Calu3 (cell line): ENCODE measurements at regions not wholly inside any gene's neighbourhood (a gene's known extent, or its start where the extent isn't known, plus 50 kb on each side); places are given as distances from the start of the nearest gene placed in this dataset.

ENCODE experiments used
- BruUV-seq: library from RNA; stranded (reverse); fragments of 400-500 nt; replicated peaks from 2 replicates; lab custom pipeline; 2021; lab: Mats Ljungman, UMichigan
- CTCF ChIA-PET: fragments of 300-600 bp; sonication (Branson Sonifier 250); formaldehyde crosslinking; loops from one replicate; lab custom pipeline; 2022; ENCODE audit warnings: antibody characterized with exemption; lab: Charles Lee
- DNase-seq: peaks from one replicate; pipeline ENCODE4 v3.0.0; 2022
- H3K27ac Mint-ChIP-seq: one replicate; pipeline ENCODE4 v1.8.0; 2022; ENCODE audit warnings: mixed read lengths; ENCODE audit not compliant: unreplicated experiment
- H3K27me3 Mint-ChIP-seq: one replicate; pipeline ENCODE4 v1.8.0; 2022; ENCODE audit warnings: mixed read lengths; ENCODE audit not compliant: unreplicated experiment
- H3K36me3 Mint-ChIP-seq: one replicate; pipeline ENCODE4 v1.8.0; 2022; ENCODE audit warnings: mild to moderate bottlenecking, moderate library complexity, mixed read lengths; ENCODE audit not compliant: insufficient read depth, unreplicated experiment
- H3K4me1 Mint-ChIP-seq: one replicate; pipeline ENCODE4 v1.8.0; 2022; ENCODE audit warnings: mild to moderate bottlenecking, low read depth, mixed read lengths; ENCODE audit not compliant: unreplicated experiment
- H3K4me3 Mint-ChIP-seq: one replicate; pipeline ENCODE4 v1.8.0; 2022; ENCODE audit warnings: mild to moderate bottlenecking, low read depth, moderate library complexity, mixed read lengths; ENCODE audit not compliant: unreplicated experiment
- H3K9me3 Mint-ChIP-seq: one replicate; pipeline ENCODE4 v1.8.0; 2022; ENCODE audit warnings: low read depth, mixed read lengths; ENCODE audit not compliant: unreplicated experiment
- intact Hi-C: fragments of 100-400 bp; cut with micrococcal nuclease; formaldehyde crosslinking; loops from one replicate; pipeline ENCODE4 v1.10.0; 2022; ENCODE audit not compliant: unreplicated experiment
- TF ChIP-seq, protein P1 (sequence below): fragments of 200-600 bp; IDR thresholded peaks from one replicate; pipeline ENCODE4 v1.8.0; 2022; ENCODE audit warnings: antibody characterized with exemption; ENCODE audit not compliant: unreplicated experiment

GRCh38 chr2:217609952-217610351, 392.8 kb downstream of the TNS1 start:
- Mint-ChIP-seq H3K4me3 (no peak overlapping the region), H3K9me3 (no peaks in the 10 kb centered on the region), H3K27me3 (no peaks in the 10 kb centered on the region), H3K36me3 (peaks cover 6% of the 10 kb centered on the region), H3K27ac (no peak overlapping the region), H3K4me1 (peaks cover 15% of the 10 kb centered on the region)
- CTCF ChIA-PET, result interaction anchor here (0.6 to 1.8 kb wide), 3 partner anchors 40 to 1702 kb away, joined by 3 to 7 read pairs (median 4); no protein-coding TSS in a partner anchor
- no peak for DNase-seq
- BruUV-seq, result no TSS peak
- TF ChIP-seq, protein P1, sequence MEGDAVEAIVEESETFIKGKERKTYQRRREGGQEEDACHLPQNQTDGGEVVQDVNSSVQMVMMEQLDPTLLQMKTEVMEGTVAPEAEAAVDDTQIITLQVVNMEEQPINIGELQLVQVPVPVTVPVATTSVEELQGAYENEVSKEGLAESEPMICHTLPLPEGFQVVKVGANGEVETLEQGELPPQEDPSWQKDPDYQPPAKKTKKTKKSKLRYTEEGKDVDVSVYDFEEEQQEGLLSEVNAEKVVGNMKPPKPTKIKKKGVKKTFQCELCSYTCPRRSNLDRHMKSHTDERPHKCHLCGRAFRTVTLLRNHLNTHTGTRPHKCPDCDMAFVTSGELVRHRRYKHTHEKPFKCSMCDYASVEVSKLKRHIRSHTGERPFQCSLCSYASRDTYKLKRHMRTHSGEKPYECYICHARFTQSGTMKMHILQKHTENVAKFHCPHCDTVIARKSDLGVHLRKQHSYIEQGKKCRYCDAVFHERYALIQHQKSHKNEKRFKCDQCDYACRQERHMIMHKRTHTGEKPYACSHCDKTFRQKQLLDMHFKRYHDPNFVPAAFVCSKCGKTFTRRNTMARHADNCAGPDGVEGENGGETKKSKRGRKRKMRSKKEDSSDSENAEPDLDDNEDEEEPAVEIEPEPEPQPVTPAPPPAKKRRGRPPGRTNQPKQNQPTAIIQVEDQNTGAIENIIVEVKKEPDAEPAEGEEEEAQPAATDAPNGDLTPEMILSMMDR, result no peak
- intact Hi-C loops, result no loop called here

DNA sequence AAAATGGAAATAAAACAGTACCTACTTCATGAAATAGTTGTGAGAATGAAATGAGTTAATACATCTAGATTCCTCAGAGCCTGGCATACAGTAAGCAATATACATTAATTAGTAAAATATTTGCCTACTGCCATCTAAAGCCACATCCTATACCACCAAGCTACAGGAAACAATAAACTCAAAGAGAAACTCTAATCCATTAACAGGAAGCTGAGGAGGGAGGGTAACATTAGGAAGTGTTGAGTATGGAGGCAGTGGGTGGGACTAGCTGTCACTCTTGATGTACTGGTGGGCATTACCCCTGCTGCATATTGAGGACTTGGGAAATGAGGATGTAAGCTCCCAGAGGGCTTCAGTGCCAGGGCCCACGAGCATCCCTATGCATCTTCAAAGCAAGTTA, 396.5 kb downstream of the TNS1 start:
- Mint-ChIP-seq H3K4me1 (peaks cover 15% of the 10 kb centered on the region), H3K9me3 (no peaks in the 10 kb centered on the region), H3K4me3 (no peak overlapping the region), H3K27ac (no peak overlapping the region), H3K27me3 (peaks cover 24% of the 10 kb centered on the region), H3K36me3 (peaks cover 6% of the 10 kb centered on the region)
- intact Hi-C loops, result no loop called here
- DNase-seq, result no peak
- TF ChIP-seq, protein P1, result no peak
- CTCF ChIA-PET, result no interaction called here
- no TSS peak for BruUV-seq

- intact Hi-C loops, result no loop called here
- TF ChIP-seq, protein P1, result no peak
- Mint-ChIP-seq H3K36me3 (no peaks in the 10 kb centered on the region), H3K4me3 (no peak overlapping the region), H3K27me3 (peaks cover 41% of the 10 kb centered on the region), H3K4me1 (peaks cover under 1% of the 10 kb centered on the region), H3K27ac (no peak overlapping the region), H3K9me3 (no peaks in the 10 kb centered on the region)
- no peak for DNase-seq
- CTCF ChIA-PET, result no interaction called here
- BruUV-seq, result no TSS peak
Measured at GRCh38 chr2:217604527-217605194, 398.1 kb downstream of the TNS1 start.

GRCh38 chr2:217601601-217602000, 401.2 kb downstream of the TNS1 start:
- Mint-ChIP-seq H3K9me3 (no peaks in the 10 kb centered on the region), H3K27ac (no peak overlapping the region), H3K4me1 (no peaks in the 10 kb centered on the region), H3K36me3 (no peaks in the 10 kb centered on the region), H3K27me3 (peaks cover 71% of the 10 kb centered on the region), H3K4me3 (no peak overlapping the region)
- no TSS peak for BruUV-seq
- CTCF ChIA-PET, result no interaction called here
- intact Hi-C loops, result no loop called here
- no peak for DNase-seq
- TF ChIP-seq, protein P1, result no peak
